Common myeloid progenitor, CD34-positive (primary cell): ENCODE measurements at regions not wholly inside any gene's neighbourhood (a gene's known extent, or its start where the extent isn't known, plus 50 kb on each side); places are given as distances from the start of the nearest gene placed in this dataset.

Source experiments
- CTCF ChIA-PET: fragments of 350-600 bp; sonication (Branson Sonifier 250); formaldehyde crosslinking; loops from one replicate; lab custom pipeline; 2021; ENCODE audit warnings: antibody characterized with exemption; lab: Charles Lee
- POLR2A ChIA-PET: fragments of 350-600 bp; sonication (Branson Sonifier 250); formaldehyde crosslinking; loops from one replicate; lab custom pipeline; 2021; ENCODE audit warnings: antibody characterized with exemption; lab: Charles Lee
- DNase-seq, 3 donors: peaks; one replicate each; pipeline versions ENCODE4 v3.0.0 to v3.0.0-alpha.2; 2013
- H3K27ac ChIP-seq, 2 experiments: 1 replicate in 1 of 2; 2 replicates in 1 of 2; pipeline ENCODE4 v1.7.0; 2013; ENCODE audit warnings: inconsistent platforms in 2 of 2, low read length in 2 of 2, mild to moderate bottlenecking in 2 of 2, low read depth in 1 of 2, moderate library complexity in 1 of 2; ENCODE audit not compliant: severe bottlenecking in 2 of 2, insufficient read depth in 1 of 2, poor library complexity in 1 of 2
- H3K27me3 ChIP-seq, 5 experiments: replicated peaks in 2 of 5; 1 replicate in 3 of 5; 2 replicates in 2 of 5; pipeline versions ENCODE4 v1.6.1 to v1.7.0; 2013; ENCODE audit warnings: low read length in 4 of 5, mild to moderate bottlenecking in 2 of 5, moderate library complexity in 2 of 5, inconsistent platforms in 1 of 5; ENCODE audit not compliant: insufficient read depth in 5 of 5, control insufficient read depth in 4 of 5
- H3K36me3 ChIP-seq, 4 experiments: 1 replicate in 2 of 4; 2 replicates in 2 of 4; pipeline versions ENCODE4 v1.6.1 to v1.7.0; 2013; ENCODE audit warnings: low read length in 3 of 4, control low read depth in 1 of 4, mild to moderate bottlenecking in 1 of 4; ENCODE audit not compliant: control insufficient read depth in 4 of 4, insufficient read depth in 4 of 4
- H3K4me1 ChIP-seq, 4 experiments: 1 replicate in 3 of 4; 2 replicates in 1 of 4; pipeline versions ENCODE4 v1.6.1 to v1.7.1; 2013; ENCODE audit warnings: low read length in 3 of 4, mild to moderate bottlenecking in 3 of 4, control low read depth in 1 of 4, inconsistent platforms in 1 of 4, moderate library complexity in 1 of 4; ENCODE audit not compliant: control insufficient read depth in 4 of 4, insufficient read depth in 4 of 4; ENCODE audit errors: control extremely low read depth in 1 of 4
- H3K4me3 ChIP-seq, 7 experiments: 1 replicate in 4 of 7; 2 replicates in 3 of 7; pipeline versions ENCODE4 v1.5.1 to v1.7.0; 2013; ENCODE audit warnings: mild to moderate bottlenecking in 7 of 7, low read length in 6 of 7, moderate library complexity in 6 of 7, inconsistent platforms in 2 of 7, low read depth in 2 of 7, control low read depth in 1 of 7; ENCODE audit not compliant: insufficient read depth in 4 of 7, control insufficient read depth in 1 of 7; ENCODE audit errors: extremely low read depth in 1 of 7
- H3K9me3 ChIP-seq, 5 experiments: 1 replicate in 4 of 5; 2 replicates in 1 of 5; pipeline versions ENCODE4 v1.6.1 to v1.7.1; 2013; ENCODE audit warnings: low read length in 4 of 5, mild to moderate bottlenecking in 2 of 5, inconsistent platforms in 1 of 5, low read depth in 1 of 5, moderate library complexity in 1 of 5; ENCODE audit not compliant: control insufficient read depth in 4 of 5, insufficient read depth in 2 of 5; ENCODE audit errors: control extremely low read depth in 1 of 5
- WGBS: methylation state at CpG from one replicate; pipeline ENCODE4 v1.1.5; 2013; ENCODE audit not compliant: insufficient coverage; 5-methylcytosine and 5-hydroxymethylcytosine counted together

- Histone ChIP-seq H3K4me1 (no peaks in the 10 kb centered on the region), H3K9me3 (no peaks in the 10 kb centered on the region), H3K27ac (no peak overlapping the region), H3K4me3 (no peak overlapping the region), H3K36me3 (no peaks in the 10 kb centered on the region), H3K27me3 (no peaks in the 10 kb centered on the region)
- no peak for DNase-seq
- CTCF ChIA-PET, result no interaction called here
- POLR2A ChIA-PET, result no interaction called here
- no CpG with 5 or more reads among the region's 1 CpG for WGBS
These were observed 951.2 kb upstream of the TSPY4 start for GRCh38 chrY:8386053-8386452.

- Histone ChIP-seq H3K27me3 (no peaks in the 10 kb centered on the region), H3K27ac (no peak overlapping the region), H3K9me3 (no peaks in the 10 kb centered on the region), H3K36me3 (no peaks in the 10 kb centered on the region), H3K4me1 (no peaks in the 10 kb centered on the region), H3K4me3 (no peak overlapping the region)
- CTCF ChIA-PET, result no interaction called here
- POLR2A ChIA-PET, result no interaction called here
- no peak for DNase-seq
These were observed 948.8 kb upstream of the TSPY4 start for GRCh38 chrY:8388512-8388911.

GRCh38 chrY:8390310-8390709 lies 947.0 kb upstream of the TSPY4 start:
- Histone ChIP-seq H3K9me3 (no peaks in the 10 kb centered on the region), H3K36me3 (no peaks in the 10 kb centered on the region), H3K4me3 (no peak overlapping the region), H3K4me1 (no peaks in the 10 kb centered on the region), H3K27ac (no peak overlapping the region), H3K27me3 (no peaks in the 10 kb centered on the region)
- ChIA-PET CTCF (no interaction called here), POLR2A (no interaction called here)
- no CpG with 5 or more reads among the region's 1 CpG for WGBS
- no peak for DNase-seq

- H3K4me1 ChIP-seq, result no peaks in the 10 kb centered on the region
- ChIA-PET POLR2A (no interaction called here), CTCF (no interaction called here)
- no peak for DNase-seq
- WGBS, result no CpG with 5 or more reads among the region's 3 CpGs
- H3K27me3 ChIP-seq, result no peaks in the 10 kb centered on the region
- H3K9me3 ChIP-seq, result no peaks in the 10 kb centered on the region
- H3K4me3 ChIP-seq, result no peak overlapping the region
- H3K36me3 ChIP-seq, result no peaks in the 10 kb centered on the region
- H3K27ac ChIP-seq, result no peak overlapping the region
These were observed 944.0 kb upstream of the TSPY4 start for GRCh38 chrY:8393246-8393645.

- Histone ChIP-seq H3K4me3 (no peak overlapping the region), H3K9me3 (no peaks in the 10 kb centered on the region), H3K27me3 (no peaks in the 10 kb centered on the region), H3K4me1 (no peaks in the 10 kb centered on the region), H3K27ac (no peak overlapping the region), H3K36me3 (no peaks in the 10 kb centered on the region)
- ChIA-PET CTCF (no interaction called here), POLR2A (no interaction called here)
- no peak for DNase-seq
- no CpG with 5 or more reads among the region's 4 CpGs for WGBS
These were observed 914.4 kb upstream of the TSPY4 start for GRCh38 chrY:8422906-8423305.

GRCh38 chrY:8426433-8426832 lies 910.8 kb upstream of the TSPY4 start:
- DNase-seq, result no peak
- no peaks in the 10 kb centered on the region for H3K4me1 ChIP-seq
- no peaks in the 10 kb centered on the region for H3K9me3 ChIP-seq
- H3K27me3 ChIP-seq, result no peaks in the 10 kb centered on the region
- no peak overlapping the region for H3K27ac ChIP-seq
- no peak overlapping the region for H3K4me3 ChIP-seq
- no peaks in the 10 kb centered on the region for H3K36me3 ChIP-seq
- CTCF ChIA-PET, result no interaction called here
- POLR2A ChIA-PET, result no interaction called here

GRCh38 chrY:8437510-8437909 lies 899.8 kb upstream of the TSPY4 start:
- no peak for DNase-seq
- CTCF ChIA-PET, result no interaction called here
- Histone ChIP-seq H3K36me3 (no peaks in the 10 kb centered on the region), H3K4me3 (no peak overlapping the region), H3K4me1 (no peaks in the 10 kb centered on the region), H3K9me3 (no peaks in the 10 kb centered on the region), H3K27me3 (no peaks in the 10 kb centered on the region), H3K27ac (no peak overlapping the region)
- POLR2A ChIA-PET, result no interaction called here
- no CpG with 5 or more reads among the region's 3 CpGs for WGBS

- no CpG with 5 or more reads among the region's 2 CpGs for WGBS
- ChIA-PET CTCF (no interaction called here), POLR2A (no interaction called here)
- H3K4me3 ChIP-seq, result no peak overlapping the region
- no peaks in the 10 kb centered on the region for H3K27me3 ChIP-seq
- H3K27ac ChIP-seq, result no peak overlapping the region
- DNase-seq, result no peak
- no peaks in the 10 kb centered on the region for H3K4me1 ChIP-seq
- H3K9me3 ChIP-seq, result no peaks in the 10 kb centered on the region
- no peaks in the 10 kb centered on the region for H3K36me3 ChIP-seq
These were observed 895.2 kb upstream of the TSPY4 start for GRCh38 chrY:8442097-8442496.
